SK-N-MC (cell line): ENCODE measurements at regions not wholly inside any gene's neighbourhood (a gene's known extent, or its start where the extent isn't known, plus 50 kb on each side); places are given as distances from the start of the nearest gene placed in this dataset.

Experiments used
- EZH2 ChIP-seq: fragments of 200-600 bp; sonication (generic); IDR thresholded peaks from one replicate; pipeline ENCODE4 v1.6.1; 2017; ENCODE audit warnings: antibody characterized with exemption
- FOXP2 ChIP-seq: optimal IDR thresholded peaks from 2 replicates; pipeline ENCODE3; 2011; ENCODE audit warnings: mild to moderate bottlenecking, moderate library complexity; ENCODE audit not compliant: insufficient read depth; ENCODE audit errors: extremely low read length, control extremely low read depth
- POLR2AphosphoS5 ChIP-seq: IDR thresholded peaks from 2 replicates; pipeline ENCODE4 v1.6.1; 2012; ENCODE audit warnings: mild to moderate bottlenecking, low read depth, low read length, borderline replicate concordance

GRCh38 chr10:6929148-6929830, 349.2 kb upstream of the PRKCQ start:
- TF ChIP-seq EZH2 (no peak), POLR2AphosphoS5 (no peak), FOXP2 (no peak)
